ENCODE measurements at regions not wholly inside any gene's neighbourhood (a gene's known extent, or its start where the extent isn't known, plus 50 kb on each side); places are given as distances from the start of the nearest gene placed in this dataset.

DNA sequence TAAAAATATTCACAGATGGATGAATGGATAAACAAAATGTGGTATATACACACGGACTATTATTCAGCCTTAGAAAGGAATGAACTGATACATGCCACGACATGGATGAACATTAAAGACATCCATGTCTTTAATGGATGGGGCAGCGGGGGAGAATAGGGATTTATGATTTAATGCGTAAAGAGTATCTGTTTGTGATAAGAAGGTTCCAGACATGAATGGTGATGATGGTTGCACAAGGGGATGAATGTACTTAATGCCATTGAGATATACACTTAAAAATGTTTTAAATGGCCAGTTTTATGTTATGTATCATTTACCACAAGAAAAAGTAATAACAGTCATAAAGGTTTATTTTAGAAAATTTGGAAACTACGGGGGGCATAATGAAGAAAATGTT, 108.6 kb upstream of the WLS start:
- TF ChIP-seq, protein P1, sequence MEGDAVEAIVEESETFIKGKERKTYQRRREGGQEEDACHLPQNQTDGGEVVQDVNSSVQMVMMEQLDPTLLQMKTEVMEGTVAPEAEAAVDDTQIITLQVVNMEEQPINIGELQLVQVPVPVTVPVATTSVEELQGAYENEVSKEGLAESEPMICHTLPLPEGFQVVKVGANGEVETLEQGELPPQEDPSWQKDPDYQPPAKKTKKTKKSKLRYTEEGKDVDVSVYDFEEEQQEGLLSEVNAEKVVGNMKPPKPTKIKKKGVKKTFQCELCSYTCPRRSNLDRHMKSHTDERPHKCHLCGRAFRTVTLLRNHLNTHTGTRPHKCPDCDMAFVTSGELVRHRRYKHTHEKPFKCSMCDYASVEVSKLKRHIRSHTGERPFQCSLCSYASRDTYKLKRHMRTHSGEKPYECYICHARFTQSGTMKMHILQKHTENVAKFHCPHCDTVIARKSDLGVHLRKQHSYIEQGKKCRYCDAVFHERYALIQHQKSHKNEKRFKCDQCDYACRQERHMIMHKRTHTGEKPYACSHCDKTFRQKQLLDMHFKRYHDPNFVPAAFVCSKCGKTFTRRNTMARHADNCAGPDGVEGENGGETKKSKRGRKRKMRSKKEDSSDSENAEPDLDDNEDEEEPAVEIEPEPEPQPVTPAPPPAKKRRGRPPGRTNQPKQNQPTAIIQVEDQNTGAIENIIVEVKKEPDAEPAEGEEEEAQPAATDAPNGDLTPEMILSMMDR (IDR thresholded peaks at IDR 0.05; ENCODE audit: extremely low read depth, insufficient read depth, missing control alignments), result no peak
- in situ Hi-C loops (cut with MboI; ENCODE audit: low pct_unique_long_range_greater_than_20kb, low sequenced_read_pairs, unreplicated experiment), result loop anchor here (25.0 kb wide), 1 partner anchor 229 kb away; no protein-coding TSS in a partner anchor
- no peak for DNase-seq (ENCODE audit: low spot score)

DNA sequence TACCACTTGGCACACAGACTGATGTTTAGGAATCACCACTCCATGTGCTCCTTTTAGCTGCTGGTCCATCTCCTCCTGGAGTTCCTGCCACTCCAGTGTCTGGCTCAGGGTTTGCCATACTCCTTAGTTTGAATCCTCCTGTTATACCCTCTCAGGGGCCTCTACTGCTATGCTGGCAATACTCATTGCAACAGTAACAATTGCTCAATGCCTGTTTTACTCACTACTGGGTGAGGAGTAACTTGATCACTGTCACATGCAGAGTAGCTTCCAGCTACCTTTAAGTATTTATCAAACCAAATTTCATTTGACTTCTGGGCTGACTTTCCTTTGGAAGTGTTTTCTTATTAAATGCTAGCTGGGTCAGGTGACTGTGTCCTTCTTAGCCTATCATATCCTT, 107.2 kb upstream of the WLS start:
- in situ Hi-C loops (cut with MboI; ENCODE audit: low pct_unique_long_range_greater_than_20kb, low sequenced_read_pairs, unreplicated experiment), result loop anchor here (25.0 kb wide), 1 partner anchor 227 kb away; no protein-coding TSS in a partner anchor
- TF ChIP-seq, protein P1 (IDR thresholded peaks at IDR 0.05; ENCODE audit: extremely low read depth, insufficient read depth, missing control alignments), result no peak
- DNase-seq (ENCODE audit: low spot score), result no peak

DNA sequence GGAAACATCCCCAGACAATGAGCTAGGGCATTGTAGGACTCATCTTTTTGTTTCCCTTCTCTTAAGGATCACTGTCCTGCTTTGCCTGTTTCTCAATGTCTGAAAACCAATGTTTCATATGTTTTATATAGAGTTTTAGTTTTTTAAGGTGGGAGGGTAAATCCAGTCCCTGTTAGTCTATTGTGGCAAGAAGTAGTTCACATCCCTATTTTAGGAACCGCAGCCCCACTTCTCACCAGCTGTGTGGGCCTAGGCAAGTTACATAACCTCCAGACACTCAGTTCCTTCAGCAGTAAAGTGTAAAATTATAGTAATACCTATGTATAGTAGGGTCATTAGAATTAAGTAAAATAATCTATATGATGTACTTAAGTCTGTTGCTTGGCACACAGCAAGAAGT, 105.8 kb upstream of the WLS start:
- in situ Hi-C loops (cut with MboI; ENCODE audit: low pct_unique_long_range_greater_than_20kb, low sequenced_read_pairs, unreplicated experiment), result loop anchor here (25.0 kb wide), 1 partner anchor 226 kb away; no protein-coding TSS in a partner anchor
- no peak for DNase-seq (ENCODE audit: low spot score)
- TF ChIP-seq, protein P1 (IDR thresholded peaks at IDR 0.05; ENCODE audit: extremely low read depth, insufficient read depth, missing control alignments), result no peak

DNA sequence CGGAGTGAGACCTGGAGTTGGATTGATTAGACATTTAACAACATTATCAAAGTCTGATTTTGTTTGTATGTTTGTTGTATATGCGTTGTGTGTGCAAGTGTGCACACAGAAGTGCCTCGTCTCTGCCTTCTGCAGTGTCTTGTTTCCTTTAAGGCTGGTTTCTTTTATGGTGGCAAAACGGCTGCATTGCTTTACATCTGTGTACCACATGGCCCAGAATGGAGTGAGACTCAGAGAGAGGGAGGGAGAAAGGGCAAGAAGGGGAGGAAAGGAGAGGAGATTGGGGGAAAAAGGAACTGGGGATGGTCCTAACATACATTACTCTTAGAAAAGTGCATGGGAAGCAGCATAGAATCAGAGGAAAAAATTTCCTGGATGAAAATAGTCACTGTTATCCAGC, 99.7 kb upstream of the WLS start:
- no peak for DNase-seq (ENCODE audit: low spot score)
- TF ChIP-seq, protein P1 (IDR thresholded peaks at IDR 0.05; ENCODE audit: extremely low read depth, insufficient read depth, missing control alignments), result no peak
- in situ Hi-C loops (cut with MboI; ENCODE audit: low pct_unique_long_range_greater_than_20kb, low sequenced_read_pairs, unreplicated experiment), result loop anchor here (25.0 kb wide), 1 partner anchor 220 kb away; no protein-coding TSS in a partner anchor

DNA sequence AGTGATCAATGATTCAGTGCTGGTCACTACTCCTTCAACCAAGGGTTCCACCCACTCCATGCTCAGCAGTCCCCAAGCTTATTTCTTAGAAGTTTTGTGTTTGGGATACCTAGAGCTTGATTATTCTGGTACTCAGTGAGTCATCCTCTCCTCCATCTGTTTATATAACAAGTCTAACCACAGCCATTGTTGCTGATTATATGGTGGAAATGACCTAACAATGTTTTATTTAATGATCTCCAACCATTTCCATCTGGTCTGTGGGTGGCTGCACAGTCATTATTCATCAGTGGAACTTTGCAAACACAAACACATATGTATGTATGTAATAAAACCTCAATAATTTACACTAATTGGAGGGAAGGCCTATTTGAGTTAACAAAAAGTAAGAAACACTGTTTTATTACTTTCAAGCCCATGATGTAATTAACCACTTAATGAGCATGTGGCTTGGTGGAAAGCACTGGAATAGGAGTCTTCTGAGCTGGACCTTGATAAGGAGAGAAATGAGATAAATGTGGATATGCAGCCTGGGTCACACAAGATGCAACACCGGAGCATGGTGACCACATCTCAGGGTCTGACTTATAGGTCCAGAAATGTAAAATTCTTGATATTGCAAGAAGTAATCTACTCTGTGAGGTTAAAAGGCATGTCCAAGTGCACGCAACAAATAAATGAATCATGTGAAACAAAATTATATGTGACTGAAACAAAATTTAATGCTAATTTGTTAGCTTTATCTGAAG, 99.0 kb upstream of the WLS start:
- DNase-seq (ENCODE audit: low spot score), result no peak
- TF ChIP-seq, protein P1 (IDR thresholded peaks at IDR 0.05; ENCODE audit: extremely low read depth, insufficient read depth, missing control alignments), result no peak
- in situ Hi-C loops (cut with MboI; ENCODE audit: low pct_unique_long_range_greater_than_20kb, low sequenced_read_pairs, unreplicated experiment), result loop anchor here (25.0 kb wide), 1 partner anchor 219 kb away; no protein-coding TSS in a partner anchor

DNA sequence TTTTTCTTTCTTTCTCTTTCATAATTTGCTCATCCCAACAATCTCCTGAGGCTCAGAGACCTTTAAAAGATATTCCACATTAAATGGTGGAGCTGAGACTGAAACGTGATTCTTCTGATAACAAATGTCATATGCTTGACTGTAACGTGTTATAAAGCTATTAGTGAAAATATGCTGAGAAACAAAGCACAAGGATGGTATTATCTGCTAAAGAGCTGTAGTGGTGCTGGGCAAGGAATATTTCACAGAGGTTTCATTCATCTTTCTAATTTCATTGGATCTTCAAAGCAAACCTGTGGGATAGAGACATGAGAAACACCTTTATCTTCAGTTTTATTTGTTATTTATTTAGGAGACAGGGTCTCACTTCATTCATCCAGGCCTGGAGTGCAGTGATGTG, 98.1 kb upstream of the WLS start:
- TF ChIP-seq, protein P1 (IDR thresholded peaks at IDR 0.05; ENCODE audit: extremely low read depth, insufficient read depth, missing control alignments), result no peak
- in situ Hi-C loops (cut with MboI; ENCODE audit: low pct_unique_long_range_greater_than_20kb, low sequenced_read_pairs, unreplicated experiment), result loop anchor here (25.0 kb wide), 1 partner anchor 218 kb away; no protein-coding TSS in a partner anchor
- DNase-seq (ENCODE audit: low spot score), result no peak

Measured in GM13977 (cell line).